HepG2 (cell line): ENCODE measurements at regions not wholly inside any gene's neighbourhood (a gene's known extent, or its start where the extent isn't known, plus 50 kb on each side); places are given as distances from the start of the nearest gene placed in this dataset.

Experiments used
- ATAC-seq: fragments of 200-7000 bp; cut with Tn5 transposase; 3 replicates; pipeline ENCODE4 v1.9.1; 2020; ENCODE audit warnings: mild to moderate bottlenecking, moderate library complexity
- BruUV-seq: library from RNA; stranded (reverse); fragments of 400-500 nt; replicated peaks from 2 replicates; lab custom pipeline; 2021; lab: Mats Ljungman, UMichigan
- CTCF ChIA-PET: fragments of 300-600 bp; formaldehyde crosslinking; extraction: SDS; loops from one replicate; lab custom pipeline; 2021; ENCODE audit warnings: low total read pairs, inconsistent platforms, low intra/inter-chr PET ratio; lab: Yijun Ruan, JAX
- POLR2A ChIA-PET: fragments of 350-600 bp; sonication (Branson Sonifier 250); formaldehyde crosslinking; loops from one replicate; lab custom pipeline; 2020; ENCODE audit warnings: antibody characterized with exemption, inconsistent platforms; lab: Yijun Ruan, JAX
- DNase-seq: peaks from one replicate; pipeline ENCODE4 v3.0.0-alpha.2; 2015; ENCODE audit warnings: low spot score
- FAIRE-seq: peaks from 3 replicates; lab custom pipeline; 2011; peaks lifted over from hg19 to GRCh38; lab: Jason Lieb, UNC
- H2AFZ ChIP-seq: one replicate; pipeline ENCODE4 v1.6.1; 2011; ENCODE audit warnings: low read length, inconsistent platforms
- H3K27ac ChIP-seq: fragments of 300-600 bp; 3 replicates; pipeline ENCODE4 v1.8.0; 2011; ENCODE audit warnings: mixed run types, mild to moderate bottlenecking, mixed read lengths, low read length, inconsistent platforms; ENCODE audit not compliant: insufficient read depth; ENCODE audit errors: extremely low read length
- H3K27me3 ChIP-seq, 2 experiments: fragments of 200-600 bp in 1 of 2; 2 replicates in 1 of 2; 3 replicates in 1 of 2; pipeline versions ENCODE4 v1.6.0 to v1.8.0; 2011; ENCODE audit warnings: low read length in 2 of 2, mild to moderate bottlenecking in 2 of 2, moderate library complexity in 2 of 2, inconsistent platforms in 1 of 2; ENCODE audit not compliant: insufficient read depth in 2 of 2, control insufficient read depth in 1 of 2
- H3K36me3 ChIP-seq, 2 experiments: fragments of 200-600 bp in 1 of 2; replicated peaks in 1 of 2; 2 replicates in 1 of 2; 3 replicates in 1 of 2; pipeline versions ENCODE4 v1.5.1 to v1.8.0; 2011; ENCODE audit warnings: low read length in 2 of 2, inconsistent platforms in 1 of 2; ENCODE audit not compliant: insufficient read depth in 2 of 2, control insufficient read depth in 1 of 2
- H3K4me1 ChIP-seq: 2 replicates; pipeline ENCODE4 v1.5.1; 2012; ENCODE audit warnings: low read length, inconsistent platforms; ENCODE audit not compliant: insufficient read depth
- H3K4me2 ChIP-seq: 2 replicates; pipeline ENCODE4 v1.6.0; 2011; ENCODE audit warnings: low read depth, low read length, inconsistent platforms
- H3K4me3 ChIP-seq, 3 experiments: fragments of 200-600 bp in 1 of 3; sonication (generic), shearing (Covaris generic) in 1 of 3; replicated peaks in 1 of 3; 2 replicates each; pipeline ENCODE4 v1.5.1; 2011 to 2016; ENCODE audit warnings: low read length in 3 of 3, inconsistent platforms in 2 of 3, low read depth in 2 of 3, mild to moderate bottlenecking in 2 of 3, control low read depth in 1 of 3, mixed read lengths in 1 of 3; ENCODE audit not compliant: insufficient read depth in 1 of 3
- H3K79me2 ChIP-seq: one replicate; pipeline ENCODE4 v1.6.1; 2011; ENCODE audit warnings: low read length, inconsistent platforms; ENCODE audit not compliant: insufficient read depth
- H3K9ac ChIP-seq: 2 replicates; pipeline ENCODE4 v1.6.0; 2011; ENCODE audit warnings: mild to moderate bottlenecking, low read depth, low read length, inconsistent platforms; ENCODE audit not compliant: insufficient read depth
- H3K9me3 ChIP-seq: 2 replicates; pipeline ENCODE4 v1.5.1; 2012; ENCODE audit warnings: mild to moderate bottlenecking, low read length
- H4K20me1 ChIP-seq: 2 replicates; pipeline ENCODE4 v1.6.0; 2011; ENCODE audit warnings: inconsistent platforms, mild to moderate bottlenecking, low read length, moderate library complexity; ENCODE audit not compliant: insufficient read depth
- BCL6 ChIP-seq: IDR thresholded peaks from 2 replicates; pipeline ENCODE4 v1.6.1; 2016; ENCODE audit warnings: missing genetic modification reagents, missing compliant biosample characterization
- EP300 ChIP-seq, 3 experiments: sonication (generic) in 1 of 3; formaldehyde crosslinking in 1 of 3; IDR thresholded peaks; 2 replicates each; pipeline versions ENCODE4 v1.5.1 to v1.6.1; 2011 to 2020; ENCODE audit warnings: low read depth in 2 of 3, low read length in 2 of 3, borderline replicate concordance in 1 of 3, improper control_type of control experiment in 1 of 3, mild to moderate bottlenecking in 1 of 3, missing genetic modification reagents in 1 of 3, moderate library complexity in 1 of 3
- FOXK1 ChIP-seq: sonication (generic); formaldehyde crosslinking; IDR thresholded peaks from 2 replicates; pipeline ENCODE4 v1.4.0; 2020; ENCODE audit warnings: low read depth, missing genetic modification reagents, borderline replicate concordance
- HMG20B ChIP-seq: conservative IDR thresholded peaks from 2 replicates; pipeline ENCODE4 v1.6.1; 2016; ENCODE audit warnings: missing genetic modification reagents, missing compliant biosample characterization
- MBNL3 ChIP-seq: fragments of 250-450 bp; sonication (Bioruptor Pico); conservative IDR thresholded peaks from 2 replicates; pipeline ENCODE4 v1.8.0; 2022; ENCODE audit warnings: mild to moderate bottlenecking, inconsistent platforms
- MED1 ChIP-seq: sonication (generic); formaldehyde crosslinking; IDR thresholded peaks from 2 replicates; pipeline ENCODE4 v1.4.0; 2020; ENCODE audit warnings: missing genetic modification reagents
- RBAK ChIP-seq: sonication (generic); formaldehyde crosslinking; IDR thresholded peaks from 2 replicates; pipeline ENCODE4 v1.5.1; 2020; ENCODE audit warnings: mild to moderate bottlenecking, missing genetic modification reagents
- SMARCE1 ChIP-seq: fragments of 450-650 bp; IDR thresholded peaks from 2 replicates; pipeline ENCODE4 v1.6.1; 2017; ENCODE audit warnings: borderline replicate concordance
- STAG1 ChIP-seq: sonication (generic); formaldehyde crosslinking; IDR thresholded peaks from 2 replicates; pipeline ENCODE4 v1.4.0; 2020; ENCODE audit warnings: missing genetic modification reagents
- TCF7 ChIP-seq: sonication (generic); IDR thresholded peaks from 2 replicates; pipeline ENCODE4 v1.6.1; 2016; ENCODE audit warnings: antibody characterized with exemption, low read depth
- ZBTB3 ChIP-seq: sonication (generic); formaldehyde crosslinking; IDR thresholded peaks from 2 replicates; pipeline ENCODE4 v1.4.0; 2020; ENCODE audit warnings: low read depth, mild to moderate bottlenecking, moderate library complexity, missing genetic modification reagents, borderline replicate concordance
- ZBTB7B ChIP-seq: sonication (generic); formaldehyde crosslinking; IDR thresholded peaks from 2 replicates; pipeline ENCODE4 v1.4.0; 2020; ENCODE audit warnings: missing genetic modification reagents
- ZMYM4 ChIP-seq: sonication (generic); formaldehyde crosslinking; IDR thresholded peaks from 2 replicates; pipeline ENCODE4 v1.8.1; 2023; ENCODE audit warnings: mild to moderate bottlenecking, missing genetic modification reagents
- ZNF709 ChIP-seq: sonication (generic); formaldehyde crosslinking; IDR thresholded peaks from 2 replicates; pipeline ENCODE4 v1.5.0; 2020; ENCODE audit warnings: mild to moderate bottlenecking, missing genetic modification reagents
- WGBS: methylation state at CpG from one replicate; pipeline ENCODE4 v1.1.6; 2017; ENCODE audit warnings: low lambda C conversion rate; 5-methylcytosine and 5-hydroxymethylcytosine counted together
- in situ Hi-C: cut with HindIII; loops from 2 replicates; pipeline ENCODE4 v1.10.0; 2017; ENCODE audit warnings: low pct_unique_long_range_greater_than_20kb; ENCODE audit not compliant: extremely low pct_ligation_motif_present
- intact Hi-C: fragments of 100-400 bp; cut with micrococcal nuclease; formaldehyde crosslinking; loops from one replicate; pipeline ENCODE4 v1.10.0; 2022; ENCODE audit not compliant: unreplicated experiment
- TF ChIP-seq, protein P1 (sequence below): sonication (generic); formaldehyde crosslinking; IDR thresholded peaks from 2 replicates; pipeline ENCODE4 v1.8.0; 2022; ENCODE audit warnings: missing genetic modification reagents, mild to moderate bottlenecking, borderline replicate concordance
- TF ChIP-seq, protein P2 (sequence below): sonication (generic); formaldehyde crosslinking; IDR thresholded peaks from 2 replicates; pipeline ENCODE4 v1.9.0; 2021; ENCODE audit warnings: missing genetic modification reagents, borderline replicate concordance
- TF ChIP-seq, protein P3 (sequence below): sonication (generic); formaldehyde crosslinking; IDR thresholded peaks from 2 replicates; pipeline ENCODE4 v1.8.0; 2022; ENCODE audit warnings: mild to moderate bottlenecking, missing genetic modification reagents

DNA sequence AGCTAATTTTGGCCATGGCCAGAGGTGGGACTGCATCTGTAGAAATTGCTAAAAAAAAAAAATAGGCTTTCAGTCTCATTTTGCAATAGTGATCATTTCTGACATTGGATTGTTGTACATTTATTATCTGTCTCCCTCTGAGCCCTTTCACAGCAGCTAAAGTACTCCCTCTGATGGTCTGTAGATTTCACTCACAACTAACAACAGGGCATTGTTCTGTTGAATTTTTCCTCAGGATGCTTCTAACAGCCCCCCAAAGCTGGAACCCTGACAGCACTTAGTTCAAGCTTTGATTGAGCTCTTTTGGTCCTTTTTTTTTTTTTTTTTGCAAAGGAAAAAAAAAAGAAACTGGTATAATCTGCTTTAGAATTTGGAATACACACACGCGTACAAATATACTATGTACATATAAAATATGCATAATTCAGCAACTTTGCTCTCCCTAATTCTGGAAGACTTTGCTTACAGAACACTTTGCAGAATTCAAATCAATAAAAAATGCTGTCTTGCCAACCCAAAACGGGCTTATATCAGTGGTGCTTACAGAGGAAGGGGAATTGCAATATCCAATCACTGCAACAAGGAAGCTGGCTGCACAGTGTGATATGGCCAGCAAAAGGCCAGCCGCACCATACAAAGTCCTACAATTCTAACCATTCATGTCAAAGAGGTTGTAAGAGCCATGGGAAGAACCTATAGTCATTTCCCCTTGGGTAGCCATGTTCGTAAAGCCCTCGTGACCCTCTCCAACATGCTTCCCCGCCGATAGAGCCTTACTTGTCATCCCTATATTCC, 406.4 kb downstream of the SMARCA1 start (continued):
- TF ChIP-seq ZNF709 (CRISPR knock-in tag), result no peak
- TF ChIP-seq HMG20B, result no peak
- TF ChIP-seq ZBTB3 (CRISPR knock-in tag), result no peak
- peak; percentile 50 for TF ChIP-seq STAG1
- TF ChIP-seq, protein P1, sequence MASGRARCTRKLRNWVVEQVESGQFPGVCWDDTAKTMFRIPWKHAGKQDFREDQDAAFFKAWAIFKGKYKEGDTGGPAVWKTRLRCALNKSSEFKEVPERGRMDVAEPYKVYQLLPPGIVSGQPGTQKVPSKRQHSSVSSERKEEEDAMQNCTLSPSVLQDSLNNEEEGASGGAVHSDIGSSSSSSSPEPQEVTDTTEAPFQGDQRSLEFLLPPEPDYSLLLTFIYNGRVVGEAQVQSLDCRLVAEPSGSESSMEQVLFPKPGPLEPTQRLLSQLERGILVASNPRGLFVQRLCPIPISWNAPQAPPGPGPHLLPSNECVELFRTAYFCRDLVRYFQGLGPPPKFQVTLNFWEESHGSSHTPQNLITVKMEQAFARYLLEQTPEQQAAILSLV (CRISPR knock-in tag), result no peak
- TF ChIP-seq MBNL3 (CRISPR knock-in tag), result no peak
- TF ChIP-seq SMARCE1, result no peak

DNA sequence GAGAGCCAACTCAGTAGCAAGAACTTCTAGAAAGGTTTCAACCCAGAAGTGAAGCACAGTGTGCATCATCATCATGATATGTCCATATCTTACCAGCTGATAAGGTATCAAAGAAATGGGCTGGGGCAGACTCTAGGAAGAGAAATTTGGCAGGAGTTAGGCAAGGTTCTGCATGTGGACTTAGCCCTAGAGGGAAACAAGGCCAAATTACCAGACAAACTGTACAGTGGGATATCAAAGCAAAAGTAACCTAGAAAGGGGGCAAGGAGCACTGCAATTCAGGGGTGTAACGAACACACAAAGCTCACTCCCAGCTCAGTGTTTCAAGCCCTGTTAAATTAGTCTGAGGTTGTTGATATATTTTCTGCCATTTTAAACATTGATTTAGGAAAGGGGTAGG, 407.4 kb downstream of the SMARCA1 start:
- peak overlapping the region; percentile 52; the same call in 1 of the 2 replicates for H3K9ac ChIP-seq
- H3K9me3 ChIP-seq, result no peaks in the 10 kb centered on the region
- peak; percentile 35 for DNase-seq
- peak overlapping the region; percentile 49 for H3K4me2 ChIP-seq
- ChIA-PET POLR2A (interaction anchor here (0.7 kb wide), 1 partner anchor 29 kb away, joined by 3 read pairs; no protein-coding TSS in a partner anchor), CTCF (no interaction called here)
- in situ Hi-C loops (loop anchor here (25.0 kb wide), 1 partner anchor 304 kb away; no protein-coding TSS in a partner anchor), intact Hi-C loops (loop anchor here (10.0 kb wide), 1 partner anchor 301 kb away; no protein-coding TSS in a partner anchor)
- H3K27me3 ChIP-seq, result no peaks in the 10 kb centered on the region
- H3K79me2 ChIP-seq, result no peaks in the 10 kb centered on the region
- H3K27ac ChIP-seq, result peak overlapping the region; percentile 75
- peak overlapping the region; percentile 15 for H2AFZ ChIP-seq
- WGBS, result 13% methylated on average over 1 of the region's 1 CpG
- no peaks in the 10 kb centered on the region for H4K20me1 ChIP-seq
- BruUV-seq, result no TSS peak
- no peak overlapping the region; a peak in 1 of 6 replicates for H3K4me3 ChIP-seq
- ATAC-seq, result peak; percentile 84
- peak; percentile 76 for FAIRE-seq
- H3K36me3 ChIP-seq, result no peaks in the 10 kb centered on the region
- H3K4me1 ChIP-seq, result peaks cover 60% of the 10 kb centered on the region
- peak in 1 of 2 experiments; percentile 52; a peak in 1 of 4 replicates for TF ChIP-seq EP300 (IDR thresholded peaks at IDR 0.05; ENCODE audit: low read depth in 2 of 2, low read length in 2 of 2)
- no peak for TF ChIP-seq EP300 (CRISPR knock-in tag; IDR thresholded peaks at IDR 0.05; ENCODE audit: borderline replicate concordance)
- TF ChIP-seq RBAK, result no peak
- TF ChIP-seq, protein P2, sequence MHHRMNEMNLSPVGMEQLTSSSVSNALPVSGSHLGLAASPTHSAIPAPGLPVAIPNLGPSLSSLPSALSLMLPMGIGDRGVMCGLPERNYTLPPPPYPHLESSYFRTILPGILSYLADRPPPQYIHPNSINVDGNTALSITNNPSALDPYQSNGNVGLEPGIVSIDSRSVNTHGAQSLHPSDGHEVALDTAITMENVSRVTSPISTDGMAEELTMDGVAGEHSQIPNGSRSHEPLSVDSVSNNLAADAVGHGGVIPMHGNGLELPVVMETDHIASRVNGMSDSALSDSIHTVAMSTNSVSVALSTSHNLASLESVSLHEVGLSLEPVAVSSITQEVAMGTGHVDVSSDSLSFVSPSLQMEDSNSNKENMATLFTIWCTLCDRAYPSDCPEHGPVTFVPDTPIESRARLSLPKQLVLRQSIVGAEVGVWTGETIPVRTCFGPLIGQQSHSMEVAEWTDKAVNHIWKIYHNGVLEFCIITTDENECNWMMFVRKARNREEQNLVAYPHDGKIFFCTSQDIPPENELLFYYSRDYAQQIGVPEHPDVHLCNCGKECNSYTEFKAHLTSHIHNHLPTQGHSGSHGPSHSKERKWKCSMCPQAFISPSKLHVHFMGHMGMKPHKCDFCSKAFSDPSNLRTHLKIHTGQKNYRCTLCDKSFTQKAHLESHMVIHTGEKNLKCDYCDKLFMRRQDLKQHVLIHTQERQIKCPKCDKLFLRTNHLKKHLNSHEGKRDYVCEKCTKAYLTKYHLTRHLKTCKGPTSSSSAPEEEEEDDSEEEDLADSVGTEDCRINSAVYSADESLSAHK (CRISPR knock-in tag), result no peak
- TF ChIP-seq BCL6, result 0 out of 2 replicates have a peak, but pooled peaks have one; percentile 25
- TF ChIP-seq, protein P3, sequence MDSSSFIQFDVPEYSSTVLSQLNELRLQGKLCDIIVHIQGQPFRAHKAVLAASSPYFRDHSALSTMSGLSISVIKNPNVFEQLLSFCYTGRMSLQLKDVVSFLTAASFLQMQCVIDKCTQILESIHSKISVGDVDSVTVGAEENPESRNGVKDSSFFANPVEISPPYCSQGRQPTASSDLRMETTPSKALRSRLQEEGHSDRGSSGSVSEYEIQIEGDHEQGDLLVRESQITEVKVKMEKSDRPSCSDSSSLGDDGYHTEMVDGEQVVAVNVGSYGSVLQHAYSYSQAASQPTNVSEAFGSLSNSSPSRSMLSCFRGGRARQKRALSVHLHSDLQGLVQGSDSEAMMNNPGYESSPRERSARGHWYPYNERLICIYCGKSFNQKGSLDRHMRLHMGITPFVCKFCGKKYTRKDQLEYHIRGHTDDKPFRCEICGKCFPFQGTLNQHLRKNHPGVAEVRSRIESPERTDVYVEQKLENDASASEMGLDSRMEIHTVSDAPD (CRISPR knock-in tag), result peak; percentile 37; the same call in 1 of the 2 replicates
- 0 out of 2 replicates have a peak, but pooled peaks have one; percentile 32 for TF ChIP-seq ZBTB7B (CRISPR knock-in tag)
- TF ChIP-seq TCF7, result peak; percentile 38; the same call in 1 of the 2 replicates
- peak; percentile 41; the same call in 1 of the 2 replicates for TF ChIP-seq ZMYM4 (CRISPR knock-in tag)
- peak; percentile 13; the same call in 1 of the 2 replicates for TF ChIP-seq MED1 (CRISPR knock-in tag)
- TF ChIP-seq FOXK1, result no peak
